HG02759 (cell line): ENCODE measurements at regions not wholly inside any gene's neighbourhood (a gene's known extent, or its start where the extent isn't known, plus 50 kb on each side); places are given as distances from the start of the nearest gene placed in this dataset.

Experiments
- ATAC-seq: cut with Tn5 transposase; IDR thresholded peaks from one replicate; pipeline ENCODE4 v1.9.1; 2021; ENCODE audit warnings: mild to moderate bottlenecking, moderate library complexity; ENCODE audit not compliant: unreplicated experiment

DNA sequence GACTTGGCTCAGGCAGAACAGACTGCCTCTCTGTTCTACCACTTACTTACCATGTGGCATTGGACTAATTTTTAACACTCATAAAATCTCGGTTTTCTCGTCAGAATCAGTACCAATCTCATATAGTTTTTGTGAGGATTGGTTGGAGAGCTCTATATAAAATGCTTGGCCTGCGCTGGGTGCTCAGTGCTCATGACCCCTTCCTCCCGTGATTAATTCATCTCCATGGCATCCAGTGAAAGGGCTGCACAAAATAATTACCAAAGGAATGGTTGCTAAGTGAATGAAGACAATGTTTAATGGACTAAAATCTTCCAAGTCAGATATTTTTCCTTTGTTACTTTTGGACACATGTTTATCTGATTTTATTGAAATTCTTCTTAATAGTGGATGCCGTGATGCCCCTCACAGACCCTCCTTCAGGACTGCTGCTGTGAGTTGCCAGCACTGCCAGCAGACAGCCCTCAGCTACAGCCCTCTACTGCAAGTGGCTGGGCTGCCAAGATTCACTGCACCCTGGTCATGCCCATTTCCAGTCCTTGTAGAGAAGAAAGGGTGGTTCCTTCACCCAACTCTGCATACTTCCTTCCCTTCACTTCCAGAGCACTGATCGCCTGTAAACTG lies 436.5 kb downstream of the LMO4 start:
- no peak for ATAC-seq

DNA sequence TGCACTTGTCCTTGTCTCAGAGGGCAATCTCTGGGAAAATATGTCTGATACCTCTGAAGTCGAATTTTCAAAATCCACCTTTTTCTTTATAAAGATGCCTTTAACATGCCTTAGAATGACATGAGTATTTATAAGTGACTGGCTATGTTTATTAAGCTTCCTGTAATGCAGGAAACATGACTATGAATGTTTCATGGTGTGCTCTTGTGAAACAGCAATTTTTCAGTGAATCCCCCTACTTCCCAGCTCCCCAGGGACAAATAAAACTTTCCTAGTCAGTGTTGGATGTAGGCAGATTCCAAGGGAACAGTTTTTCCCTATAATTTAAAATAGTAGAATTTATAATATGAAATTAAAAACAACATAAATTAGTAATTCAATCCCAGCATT lies 437.0 kb downstream of the LMO4 start:
- no peak for ATAC-seq

DNA sequence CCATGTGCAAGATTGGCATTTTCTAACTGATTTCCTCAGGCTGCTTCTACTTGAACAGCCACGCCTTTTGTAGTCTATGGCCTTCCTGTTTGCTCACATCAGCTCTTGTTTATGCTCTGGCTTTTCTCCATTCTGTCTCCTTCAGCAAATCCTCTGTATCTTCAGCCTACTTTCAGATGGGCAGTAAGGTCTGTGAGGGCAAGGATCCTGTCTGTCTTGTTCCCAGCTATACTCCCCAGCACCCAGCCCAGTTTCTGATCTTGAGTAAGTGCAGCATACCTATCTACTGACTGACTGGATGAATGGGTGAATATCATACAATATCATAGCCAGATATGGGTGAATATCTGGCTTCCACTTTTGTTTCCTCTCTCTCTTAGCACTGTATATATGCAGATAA lies 438.1 kb downstream of the LMO4 start:
- ATAC-seq, result no peak

DNA sequence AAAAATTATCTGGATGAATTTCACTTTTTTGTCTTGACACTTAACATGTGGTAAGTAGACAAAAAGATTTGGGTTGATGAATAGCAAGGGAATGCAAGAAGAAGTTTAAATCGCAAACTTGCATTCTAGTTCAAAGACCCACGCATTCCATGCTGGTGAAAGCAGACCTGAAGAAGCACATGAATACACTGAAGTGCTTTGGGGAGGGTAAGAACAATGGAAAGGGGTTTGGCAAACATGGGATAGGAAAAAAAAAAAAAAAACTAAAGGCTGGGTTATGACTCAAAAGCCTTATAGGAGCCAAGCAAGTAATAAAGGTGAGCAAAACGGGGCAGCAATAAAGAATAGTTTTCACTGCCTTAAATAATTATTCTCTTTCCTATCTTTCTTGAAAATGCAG lies 450.2 kb downstream of the LMO4 start:
- ATAC-seq, result no peak

DNA sequence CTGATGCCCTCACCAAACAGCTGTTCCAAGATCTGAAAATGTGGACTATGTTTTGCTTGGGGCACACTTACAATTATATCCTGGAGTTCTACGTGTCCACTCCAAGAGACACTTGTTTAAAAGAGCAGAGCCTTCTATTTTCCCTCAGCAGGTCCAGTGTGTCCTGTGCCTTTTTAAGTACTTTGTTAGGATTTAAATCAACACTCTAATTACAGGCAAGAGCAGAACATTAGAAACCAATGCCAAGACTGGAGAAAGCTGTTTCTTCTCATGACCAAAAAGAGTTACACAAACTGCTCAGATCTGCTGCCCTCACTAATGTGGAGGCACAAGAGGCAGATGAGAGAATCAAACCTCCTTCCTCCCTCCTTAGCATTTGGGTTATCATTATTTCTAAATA lies 452.9 kb downstream of the LMO4 start:
- no peak for ATAC-seq

DNA sequence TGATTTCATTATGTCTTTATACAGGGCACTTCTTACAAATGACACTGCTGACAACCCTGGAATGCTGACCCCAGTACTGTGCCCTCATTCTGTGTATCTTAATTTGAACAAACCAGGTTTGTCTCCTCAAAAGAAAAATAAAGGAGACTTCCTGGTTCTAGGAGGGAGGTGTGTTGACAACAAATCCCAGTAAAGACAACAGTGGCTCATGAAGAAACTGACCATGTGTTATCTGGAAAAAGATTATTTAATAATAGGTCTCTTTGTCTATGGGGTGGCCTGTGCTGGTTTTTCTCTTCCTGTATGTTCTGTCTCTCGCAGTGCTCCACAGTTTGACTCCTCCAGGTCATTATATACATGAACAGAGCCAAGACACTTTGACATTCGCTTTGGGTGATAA lies 454.6 kb downstream of the LMO4 start:
- no peak for ATAC-seq

DNA sequence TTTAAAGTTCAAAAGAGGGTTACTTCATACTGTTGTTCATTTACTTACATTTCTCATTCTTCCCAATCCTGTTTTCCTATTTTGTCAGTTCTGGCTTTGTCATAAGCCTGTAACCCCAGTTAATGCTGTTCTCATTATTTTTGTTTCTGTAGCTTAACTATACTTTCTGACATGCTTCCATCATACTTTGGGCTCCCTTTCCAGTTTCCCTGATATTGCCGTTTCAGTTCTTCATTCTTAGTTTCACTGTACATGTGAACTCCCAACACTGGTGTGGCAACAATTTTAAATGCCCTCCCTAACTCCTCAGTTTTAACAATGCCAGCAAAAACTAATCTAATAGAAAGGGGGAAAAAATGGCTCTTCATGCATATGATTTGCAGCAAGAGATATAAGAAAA lies 456.7 kb downstream of the LMO4 start:
- no peak for ATAC-seq

DNA sequence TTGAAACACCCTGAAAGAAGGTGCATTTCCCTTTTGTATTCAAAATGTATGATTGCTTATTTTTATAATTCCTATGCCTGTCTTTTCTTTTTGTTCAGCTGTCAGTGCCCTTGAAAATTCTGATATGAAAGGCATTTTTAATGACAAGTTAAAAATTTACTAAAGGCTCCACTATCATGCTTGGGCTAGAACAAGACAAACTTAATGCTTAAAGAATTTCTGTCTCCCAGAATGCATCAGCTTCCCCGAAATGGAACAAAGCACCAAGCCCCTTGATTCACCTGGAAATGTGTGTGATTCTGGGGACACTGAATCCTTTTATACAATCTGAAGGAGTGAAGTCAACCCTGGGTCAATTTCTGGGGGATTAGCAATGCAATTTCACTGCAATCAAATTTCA lies 457.5 kb downstream of the LMO4 start:
- ATAC-seq, result no peak

DNA sequence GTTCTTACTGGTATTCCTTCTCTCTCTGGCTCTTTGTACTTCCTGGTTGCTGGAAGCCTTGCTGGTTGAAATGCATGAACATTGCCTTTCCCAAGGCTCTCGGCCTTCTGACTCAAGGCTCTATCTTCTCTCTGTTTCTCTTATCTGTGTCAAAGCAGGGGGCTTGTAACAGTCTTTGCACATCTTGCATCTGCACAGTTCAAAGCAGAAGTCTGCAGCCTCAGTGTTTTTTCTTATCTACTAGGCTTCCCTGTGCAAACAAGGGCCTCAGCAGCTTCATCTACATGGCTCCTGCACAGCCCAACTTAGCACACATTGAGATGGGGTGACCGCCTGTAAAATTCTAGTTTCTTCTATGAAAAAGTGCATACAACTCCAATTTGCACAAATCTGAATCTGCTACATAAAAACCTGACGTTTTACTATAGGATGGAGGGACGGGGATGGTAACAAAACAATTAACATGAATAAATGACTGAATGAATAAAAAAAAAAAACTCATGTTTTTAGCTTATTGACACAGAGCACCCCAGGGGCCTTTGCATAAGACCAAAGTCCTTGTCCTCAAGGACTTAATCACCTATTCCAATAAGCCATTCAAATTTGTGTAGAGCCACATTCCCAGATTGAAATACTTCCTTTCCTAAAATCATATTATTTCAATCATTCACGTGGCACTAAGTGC lies 458.3 kb downstream of the LMO4 start:
- no peak for ATAC-seq

DNA sequence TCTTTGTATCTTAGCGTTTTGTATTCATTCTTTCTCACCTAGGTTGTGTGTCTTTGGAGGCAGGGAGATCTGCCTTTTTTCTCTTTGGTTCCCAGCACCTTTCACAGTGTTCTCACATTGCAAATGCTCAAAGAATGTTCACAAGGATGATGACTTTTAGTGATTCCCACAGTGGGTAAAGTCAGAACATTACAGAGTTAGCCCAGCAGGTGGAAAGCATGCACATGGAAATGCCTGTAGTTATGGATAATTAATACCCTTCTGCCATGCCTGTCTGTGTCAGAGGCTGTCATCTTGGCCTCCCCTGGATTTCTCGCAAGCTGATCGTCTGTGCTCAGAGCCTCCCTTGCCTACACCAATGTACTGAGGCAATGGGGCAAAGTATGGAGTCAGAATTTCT lies 458.9 kb downstream of the LMO4 start:
- ATAC-seq, result no peak

DNA sequence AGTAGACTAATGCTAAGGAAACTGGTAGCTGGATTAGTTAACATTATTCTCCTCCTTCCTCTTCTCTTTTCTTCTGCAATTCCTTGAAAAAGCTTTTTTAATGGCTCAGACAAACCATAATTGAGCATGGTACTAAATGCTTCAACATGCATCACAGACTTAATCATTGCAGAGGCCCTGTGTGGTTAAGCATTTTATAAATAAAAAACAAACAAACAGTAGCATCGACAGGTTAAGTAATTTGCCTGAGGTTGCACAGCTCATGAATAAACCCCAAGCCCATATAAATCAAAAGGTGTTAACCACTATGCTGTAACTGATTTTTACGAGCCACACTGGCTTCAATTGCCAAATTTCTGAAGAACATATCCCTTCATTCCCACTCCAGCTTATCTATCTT lies 462.1 kb downstream of the LMO4 start:
- ATAC-seq, result no peak

DNA sequence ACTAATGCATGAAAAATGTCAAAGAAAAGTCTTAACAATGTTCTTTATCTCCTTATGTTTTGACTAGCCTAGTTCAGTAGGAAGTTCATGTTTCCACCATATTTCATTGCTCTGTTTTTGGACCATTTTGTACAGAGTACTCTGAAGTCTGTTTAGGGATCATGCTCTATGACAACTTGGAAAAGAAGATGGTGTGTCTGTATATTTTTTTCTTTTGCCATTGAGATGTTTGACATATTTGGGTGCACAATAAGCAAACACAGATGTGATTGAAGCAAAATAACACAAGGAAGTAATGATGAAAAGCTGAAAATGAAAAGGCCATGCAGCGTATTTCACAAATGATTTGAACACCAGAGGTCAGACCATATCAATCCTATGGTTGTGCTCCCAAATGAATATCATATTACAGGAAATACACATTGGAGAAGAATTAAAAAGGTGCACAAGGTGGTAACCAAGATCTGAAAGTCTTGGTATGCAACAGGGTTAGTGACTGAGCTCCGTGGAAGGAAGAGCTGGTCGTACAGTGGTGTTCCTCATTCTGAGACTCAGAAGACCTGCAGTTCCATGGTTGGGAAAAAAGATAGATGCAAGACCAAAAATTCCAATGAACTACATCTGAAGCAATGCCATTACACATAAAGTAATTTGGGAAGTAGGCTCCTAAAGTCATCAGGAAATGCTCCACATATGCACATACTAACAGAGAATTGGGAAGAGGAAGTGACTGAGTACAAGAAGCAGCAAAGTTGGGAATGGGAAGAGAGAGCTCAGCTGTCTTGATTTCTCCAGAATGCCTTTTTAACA lies 463.5 kb downstream of the LMO4 start:
- ATAC-seq, result no peak

DNA sequence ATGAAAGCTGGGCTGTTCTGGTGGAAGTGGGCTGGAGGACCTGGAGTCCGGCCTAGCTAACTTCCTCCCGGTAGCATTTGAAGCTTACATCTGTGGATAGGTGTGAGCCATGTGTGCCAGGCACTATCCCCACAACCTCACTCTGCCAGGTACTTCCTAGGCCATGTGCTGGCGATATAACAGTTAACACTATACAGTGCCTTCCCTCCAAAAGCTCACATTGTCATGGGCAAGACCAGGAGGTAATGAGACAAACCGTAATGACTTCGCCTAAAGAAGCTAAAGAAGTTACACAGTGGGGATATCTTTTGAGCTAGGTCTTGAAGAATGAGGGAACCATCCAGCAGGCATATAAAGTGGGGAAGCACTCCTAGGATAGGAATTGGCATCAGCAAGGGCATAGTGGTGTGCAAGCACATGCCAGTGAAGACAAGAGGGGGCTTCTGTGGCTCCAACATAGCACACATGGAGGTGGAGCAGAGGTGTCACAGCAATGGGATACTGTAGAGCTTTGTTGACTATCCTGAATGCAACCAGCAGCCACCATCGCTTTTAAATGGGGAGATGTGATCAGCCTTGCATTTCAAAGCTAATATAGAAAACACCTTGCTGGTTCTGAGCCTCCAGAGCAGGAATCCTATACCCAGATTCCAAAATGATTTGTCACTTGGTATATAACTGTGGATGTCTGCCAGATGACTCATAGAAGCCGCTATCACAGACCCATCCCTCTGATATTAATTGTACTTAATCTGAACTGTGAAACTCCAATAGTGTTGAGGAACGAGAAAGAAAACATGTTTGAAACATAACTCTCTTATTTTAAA lies 466.3 kb downstream of the LMO4 start:
- no peak for ATAC-seq

DNA sequence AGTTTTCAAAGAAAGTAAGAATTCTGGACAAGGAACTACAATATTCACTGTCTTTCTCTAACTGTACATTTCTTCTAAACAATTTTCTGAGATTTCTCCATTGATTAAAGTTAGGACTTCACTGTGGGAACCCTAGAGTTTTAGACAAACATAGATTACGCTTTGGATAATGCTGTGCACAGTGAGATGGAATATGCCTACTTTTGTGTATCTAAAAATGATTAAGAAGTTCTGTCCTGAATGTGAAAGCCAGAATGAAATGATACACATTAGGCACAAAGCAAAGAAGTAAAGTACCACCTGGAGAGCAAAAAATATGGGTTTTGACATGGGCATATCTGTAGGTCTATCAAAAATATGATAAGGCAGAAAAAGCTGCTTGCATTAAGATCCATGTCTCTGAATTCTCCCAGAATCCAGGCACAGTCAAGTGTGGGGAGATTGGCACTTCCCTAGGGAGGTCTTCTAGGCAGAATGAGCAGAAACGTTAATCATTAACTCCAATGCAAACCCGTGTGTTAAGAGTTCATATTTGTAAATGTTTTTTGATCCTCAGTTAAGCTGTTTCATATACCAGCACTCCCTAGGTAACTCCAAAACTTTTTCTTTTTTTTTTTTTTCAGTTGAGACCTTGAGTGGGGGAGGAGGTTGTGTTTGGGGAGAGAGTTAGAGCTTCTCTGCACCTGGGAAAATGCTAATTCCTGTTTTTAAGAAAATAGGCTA lies 467.1 kb downstream of the LMO4 start:
- no peak for ATAC-seq

DNA sequence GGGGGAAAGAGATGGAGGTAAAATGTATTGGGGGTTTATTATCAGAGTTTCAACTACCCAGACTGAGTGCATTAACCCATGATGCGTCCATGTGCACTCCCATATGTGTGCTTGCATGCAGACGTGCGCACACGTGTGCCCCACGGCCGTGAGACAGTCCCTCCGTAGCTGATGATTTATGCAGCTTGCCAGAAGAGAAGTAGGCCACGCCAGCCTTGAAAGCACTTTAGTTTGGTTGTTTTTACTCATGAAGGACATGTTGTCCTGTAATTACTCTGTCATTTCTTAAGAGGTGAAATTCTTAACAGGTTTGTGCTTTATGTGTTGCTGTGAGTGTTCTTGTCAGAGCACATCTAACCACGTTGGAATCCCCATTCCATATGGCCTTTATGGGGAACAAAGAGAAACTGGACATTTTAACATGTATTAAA lies 467.8 kb downstream of the LMO4 start:
- ATAC-seq, result no peak

DNA sequence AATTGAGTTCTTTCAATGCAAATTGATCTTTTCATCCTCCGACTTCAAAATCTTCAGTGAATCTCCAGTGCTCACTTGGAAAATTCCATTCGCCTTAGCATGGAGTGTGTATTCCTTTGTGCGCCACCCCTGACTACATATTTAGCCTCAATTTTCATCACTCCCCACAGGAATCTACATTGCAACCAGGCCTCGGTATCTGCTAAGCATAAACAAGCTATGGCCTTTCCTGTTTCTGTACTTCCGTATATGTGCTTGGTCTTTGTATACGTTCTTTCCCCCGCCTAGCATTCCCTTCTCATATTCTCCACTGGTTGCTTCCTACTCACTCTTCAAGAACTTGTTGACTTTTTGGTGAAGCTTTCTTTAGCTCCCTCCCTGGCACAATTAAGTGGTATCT lies 470.8 kb downstream of the LMO4 start:
- no peak for ATAC-seq

DNA sequence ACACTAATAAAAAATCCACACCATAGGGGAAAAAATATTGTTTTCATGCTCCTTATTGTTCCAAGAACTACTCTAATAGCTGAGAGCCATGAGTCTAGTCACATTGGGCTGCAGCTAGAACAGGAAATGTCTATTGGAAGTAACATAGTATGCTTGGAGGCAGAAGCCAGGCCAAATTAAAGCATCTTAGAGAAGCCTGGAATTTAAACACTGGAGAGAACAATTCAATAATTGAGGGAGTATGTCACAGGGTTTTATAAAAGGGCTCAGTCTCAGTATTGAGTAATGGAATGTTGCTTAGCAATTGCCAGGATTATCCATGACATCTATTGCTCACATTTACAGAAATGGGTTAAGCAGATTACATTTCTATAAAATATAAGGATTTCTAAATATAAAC lies 471.3 kb downstream of the LMO4 start:
- ATAC-seq, result no peak

DNA sequence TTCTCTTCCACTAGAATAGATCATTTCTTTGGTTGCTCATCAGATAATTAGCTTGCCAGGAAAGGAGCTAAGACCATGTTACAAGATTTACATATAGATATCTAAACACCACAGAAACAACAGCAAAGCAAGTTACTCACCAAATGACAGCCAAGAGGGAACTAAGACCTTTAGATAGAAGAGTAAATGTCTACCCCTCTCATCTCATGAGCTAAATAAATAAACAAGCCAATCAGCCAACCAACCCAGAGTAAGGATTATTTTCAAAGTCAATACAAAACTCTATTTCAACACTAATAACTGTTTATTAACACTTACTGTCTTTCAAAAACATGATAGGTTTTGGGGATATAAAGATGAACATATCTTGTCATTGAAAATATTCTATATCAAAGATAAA lies 474.7 kb downstream of the LMO4 start:
- no peak for ATAC-seq

DNA sequence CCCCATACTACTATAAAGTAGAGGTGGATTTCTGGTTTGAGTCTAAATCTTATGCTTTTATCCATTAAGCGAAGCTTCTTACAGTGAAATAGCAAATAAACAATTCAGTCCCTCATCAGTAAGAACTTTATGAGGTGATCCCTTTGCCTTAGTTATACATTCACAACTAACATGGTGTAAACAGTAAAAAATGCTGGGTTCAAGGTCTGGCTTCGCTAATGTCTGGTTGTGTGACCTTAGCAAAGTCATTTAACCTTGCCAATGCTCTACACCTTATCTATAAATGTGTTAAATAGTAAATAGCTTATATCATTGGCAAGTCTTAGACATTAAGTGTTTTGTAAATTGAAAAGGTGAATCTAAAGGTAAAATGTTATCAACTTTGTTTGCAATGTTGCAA lies 475.4 kb downstream of the LMO4 start:
- ATAC-seq, result no peak

DNA sequence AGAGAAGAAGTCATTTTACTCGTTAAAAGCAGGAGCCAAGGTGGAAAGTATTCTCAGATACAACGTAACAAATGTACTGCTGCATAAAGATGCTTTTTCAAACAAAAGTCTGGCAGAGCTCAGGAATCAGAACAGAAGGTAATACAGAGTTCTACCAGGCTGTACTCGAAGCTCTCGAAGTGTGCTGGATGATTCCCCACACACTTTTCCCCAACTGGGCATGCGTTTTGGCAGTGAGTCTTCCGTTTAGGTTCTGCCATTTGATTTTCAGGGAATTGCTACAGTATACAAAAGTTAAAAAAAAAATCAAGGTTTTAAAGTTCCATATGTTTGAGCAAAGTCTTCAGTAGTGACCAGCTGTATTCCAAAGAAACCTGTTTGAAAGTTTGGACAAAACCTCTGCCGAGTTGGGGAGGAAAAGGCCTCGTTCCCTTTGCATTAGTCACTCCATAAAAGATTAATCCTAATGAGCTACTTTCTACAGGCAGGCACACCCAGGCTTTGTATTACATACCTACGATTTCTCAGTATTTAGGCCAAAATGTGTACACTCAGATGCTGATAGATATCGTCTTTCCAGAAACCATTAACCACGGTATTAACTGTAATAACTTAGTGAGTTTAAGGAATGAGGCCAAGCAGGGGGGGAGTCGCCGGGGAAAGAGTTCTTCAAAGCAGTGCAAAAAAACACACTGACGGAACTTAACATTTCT lies 477.1 kb downstream of the LMO4 start:
- no peak for ATAC-seq
